Hepatocyte (in vitro differentiated cells): ENCODE measurements at regions not wholly inside any gene's neighbourhood (a gene's known extent, or its start where the extent isn't known, plus 50 kb on each side); places are given as distances from the start of the nearest gene placed in this dataset.

Experiments used
- DNase-seq: peaks from one replicate; pipeline ENCODE4 v3.0.0-alpha.2; 2016; ENCODE audit warnings: low spot score
- H2AFZ ChIP-seq: fragments of 200-600 bp; sonication (generic); 2 replicates; pipeline ENCODE4 v1.6.0; 2016; ENCODE audit warnings: antibody characterized with exemption, mild to moderate bottlenecking
- H3K27ac ChIP-seq: fragments of 200-600 bp; sonication (generic); 2 replicates; pipeline ENCODE4 v1.5.1; 2016; ENCODE audit warnings: mild to moderate bottlenecking
- H3K27me3 ChIP-seq: fragments of 200-600 bp; sonication (generic); 2 replicates; pipeline ENCODE4 v1.6.1; 2016
- H3K36me3 ChIP-seq: fragments of 200-600 bp; sonication (generic); replicated peaks from 2 replicates; pipeline ENCODE4 v1.5.1; 2016; ENCODE audit warnings: low read depth; ENCODE audit not compliant: insufficient read depth
- H3K4me1 ChIP-seq: fragments of 200-600 bp; sonication (generic); 2 replicates; pipeline ENCODE4 v1.5.1; 2016; ENCODE audit warnings: mild to moderate bottlenecking, moderate library complexity; ENCODE audit not compliant: insufficient read depth
- H3K4me2 ChIP-seq: fragments of 200-600 bp; sonication (generic); 2 replicates; pipeline ENCODE4 v1.6.0; 2016
- H3K4me3 ChIP-seq: fragments of 200-600 bp; sonication (generic); 2 replicates; pipeline ENCODE4 v1.5.1; 2016; ENCODE audit warnings: mild to moderate bottlenecking
- H3K79me2 ChIP-seq: fragments of 200-600 bp; sonication (generic); 2 replicates; pipeline ENCODE4 v1.6.0; 2017; ENCODE audit warnings: mild to moderate bottlenecking
- H3K9me2 ChIP-seq: fragments of 200-600 bp; sonication (generic); replicated peaks from 2 replicates; pipeline ENCODE4 v1.6.0; 2017; ENCODE audit warnings: mild to moderate bottlenecking; ENCODE audit not compliant: insufficient read depth
- H3K9me3 ChIP-seq: fragments of 200-600 bp; sonication (generic); 2 replicates; pipeline ENCODE4 v1.5.1; 2016; ENCODE audit warnings: low read depth, mild to moderate bottlenecking
- H4K20me1 ChIP-seq: fragments of 200-600 bp; sonication (generic); 2 replicates; pipeline ENCODE4 v1.6.0; 2016; ENCODE audit warnings: mild to moderate bottlenecking; ENCODE audit not compliant: insufficient read depth, poor library complexity, severe bottlenecking
- CTCF ChIP-seq: fragments of 200-600 bp; sonication (generic); IDR thresholded peaks from 2 replicates; pipeline ENCODE4 v1.5.1; 2016; ENCODE audit warnings: antibody characterized with exemption, mild to moderate bottlenecking; ENCODE audit not compliant: poor library complexity
- EZH2 ChIP-seq: fragments of 200-600 bp; sonication (generic); IDR thresholded peaks from 2 replicates; pipeline ENCODE4 v1.6.1; 2016; ENCODE audit warnings: antibody characterized with exemption, mild to moderate bottlenecking, borderline replicate concordance
- EZH2phosphoT487 ChIP-seq: fragments of 200-600 bp; sonication (generic); IDR thresholded peaks from one replicate; pipeline ENCODE4 v1.6.1; 2018; ENCODE audit warnings: antibody characterized with exemption, mild to moderate bottlenecking, low read depth, moderate library complexity; ENCODE audit not compliant: unreplicated experiment, severe bottlenecking
- WGBS: methylation state at CpG from one replicate; pipeline ENCODE4 v1.1.6; 2016; ENCODE audit warnings: low lambda C conversion rate; ENCODE audit errors: missing lambda C conversion rate; 5-methylcytosine and 5-hydroxymethylcytosine counted together

GRCh38 chr4:159410076-159410777 is 307.3 kb downstream of the RAPGEF2 start:
- Histone ChIP-seq H2AFZ (no peak overlapping the region), H3K4me3 (no peak overlapping the region), H3K9me2 (no peaks in the 10 kb centered on the region), H3K27ac (no peak overlapping the region), H3K79me2 (no peaks in the 10 kb centered on the region), H4K20me1 (no peaks in the 10 kb centered on the region), H3K4me1 (no peaks in the 10 kb centered on the region), H3K9me3 (no peaks in the 10 kb centered on the region), H3K27me3 (no peaks in the 10 kb centered on the region), H3K4me2 (no peak overlapping the region), H3K36me3 (no peaks in the 10 kb centered on the region)
- no peak for DNase-seq
- TF ChIP-seq CTCF = no peak
- TF ChIP-seq EZH2 = no peak
- TF ChIP-seq EZH2phosphoT487 = no peak
- WGBS = 65% methylated on average over 4 of the region's 4 CpGs

- Histone ChIP-seq H3K4me1 (no peaks in the 10 kb centered on the region), H3K9me3 (no peaks in the 10 kb centered on the region), H3K27me3 (no peaks in the 10 kb centered on the region), H4K20me1 (no peaks in the 10 kb centered on the region), H3K36me3 (no peaks in the 10 kb centered on the region), H3K27ac (no peak overlapping the region), H3K9me2 (no peaks in the 10 kb centered on the region), H2AFZ (no peak overlapping the region), H3K4me2 (no peak overlapping the region), H3K4me3 (no peak overlapping the region), H3K79me2 (no peaks in the 10 kb centered on the region)
- 93% methylated on average over 5 of the region's 5 CpGs for WGBS
- no peak for DNase-seq
- no peak for TF ChIP-seq EZH2
- no peak for TF ChIP-seq CTCF
- TF ChIP-seq EZH2phosphoT487 = no peak
These were observed 308.0 kb downstream of the RAPGEF2 start for GRCh38 chr4:159410891-159411290.

- H3K36me3 ChIP-seq = no peaks in the 10 kb centered on the region
- H3K9me3 ChIP-seq = no peaks in the 10 kb centered on the region
- no peak overlapping the region for H3K4me3 ChIP-seq
- DNase-seq = no peak
- no peaks in the 10 kb centered on the region for H4K20me1 ChIP-seq
- 85% methylated on average over 6 of the region's 6 CpGs for WGBS
- no peak overlapping the region for H3K4me2 ChIP-seq
- peaks cover 11% of the 10 kb centered on the region for H3K4me1 ChIP-seq
- TF ChIP-seq EZH2phosphoT487 (no peak), CTCF (no peak), EZH2 (no peak)
- no peak overlapping the region for H2AFZ ChIP-seq
- no peak overlapping the region for H3K27ac ChIP-seq
- no peaks in the 10 kb centered on the region for H3K9me2 ChIP-seq
- H3K79me2 ChIP-seq = no peaks in the 10 kb centered on the region
- H3K27me3 ChIP-seq = no peaks in the 10 kb centered on the region
These were observed 310.5 kb downstream of the RAPGEF2 start for GRCh38 chr4:159413306-159413943.
